Gastroesophageal sphincter (tissue), 3 donors: ENCODE measurements at regions not wholly inside any gene's neighbourhood (a gene's known extent, or its start where the extent isn't known, plus 50 kb on each side); places are given as distances from the start of the nearest gene placed in this dataset.

Experiments used
- EP300 ChIP-seq: sonication (generic); formaldehyde crosslinking; IDR thresholded peaks from one replicate; pipeline ENCODE4 v1.6.1; 2017; ENCODE audit warnings: antibody characterized with exemption, mild to moderate bottlenecking
- POLR2A ChIP-seq, 2 donors: fragments of 450-650 bp; IDR thresholded peaks; one replicate each; pipeline ENCODE4 v1.6.1; 2017; ENCODE audit warnings: antibody characterized with exemption in 2 of 2, mild to moderate bottlenecking in 2 of 2, moderate library complexity in 1 of 2
- POLR2AphosphoS5 ChIP-seq: sonication (generic); formaldehyde crosslinking; IDR thresholded peaks from one replicate; pipeline ENCODE4 v1.6.1; 2017; ENCODE audit warnings: antibody characterized with exemption
- TF ChIP-seq, protein P1 (sequence below), 4 experiments: fragments of 200-600 bp in 2 of 4; fragments of 450-650 bp in 2 of 4; sonication (generic) in 1 of 4; IDR thresholded peaks; one replicate each; pipeline ENCODE4 v1.5.1; 2017 to 2019; ENCODE audit warnings: antibody characterized with exemption in 4 of 4, mild to moderate bottlenecking in 2 of 4, moderate library complexity in 2 of 4

DNA sequence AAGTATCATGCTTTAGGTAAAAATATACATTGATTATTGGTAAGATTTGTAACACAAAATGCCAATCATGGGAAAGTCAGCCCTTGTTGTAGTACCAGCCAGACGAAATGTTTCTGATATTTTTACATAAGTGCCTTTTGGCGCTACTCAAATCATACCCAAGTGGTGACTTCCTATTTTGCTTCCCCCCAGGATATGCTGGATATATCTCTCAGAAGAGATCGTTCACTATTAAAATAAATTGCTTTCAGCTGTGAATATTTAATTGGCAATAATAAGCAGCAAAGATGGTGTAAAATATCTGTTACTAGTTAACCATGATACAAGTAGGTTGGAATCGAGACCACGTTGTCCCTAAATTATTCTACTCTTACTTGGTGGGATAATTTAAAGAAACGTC lies 909.2 kb upstream of the LRRN3 start:
- TF ChIP-seq EP300 (no peak), POLR2AphosphoS5 (no peak), POLR2A (IDR thresholded peaks at IDR 0.05) (no peak)
- TF ChIP-seq, protein P1, sequence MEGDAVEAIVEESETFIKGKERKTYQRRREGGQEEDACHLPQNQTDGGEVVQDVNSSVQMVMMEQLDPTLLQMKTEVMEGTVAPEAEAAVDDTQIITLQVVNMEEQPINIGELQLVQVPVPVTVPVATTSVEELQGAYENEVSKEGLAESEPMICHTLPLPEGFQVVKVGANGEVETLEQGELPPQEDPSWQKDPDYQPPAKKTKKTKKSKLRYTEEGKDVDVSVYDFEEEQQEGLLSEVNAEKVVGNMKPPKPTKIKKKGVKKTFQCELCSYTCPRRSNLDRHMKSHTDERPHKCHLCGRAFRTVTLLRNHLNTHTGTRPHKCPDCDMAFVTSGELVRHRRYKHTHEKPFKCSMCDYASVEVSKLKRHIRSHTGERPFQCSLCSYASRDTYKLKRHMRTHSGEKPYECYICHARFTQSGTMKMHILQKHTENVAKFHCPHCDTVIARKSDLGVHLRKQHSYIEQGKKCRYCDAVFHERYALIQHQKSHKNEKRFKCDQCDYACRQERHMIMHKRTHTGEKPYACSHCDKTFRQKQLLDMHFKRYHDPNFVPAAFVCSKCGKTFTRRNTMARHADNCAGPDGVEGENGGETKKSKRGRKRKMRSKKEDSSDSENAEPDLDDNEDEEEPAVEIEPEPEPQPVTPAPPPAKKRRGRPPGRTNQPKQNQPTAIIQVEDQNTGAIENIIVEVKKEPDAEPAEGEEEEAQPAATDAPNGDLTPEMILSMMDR (IDR thresholded peaks at IDR 0.05): no peak
